Skeletal muscle satellite cell (primary cell): ENCODE measurements at regions not wholly inside any gene's neighbourhood (a gene's known extent, or its start where the extent isn't known, plus 50 kb on each side); places are given as distances from the start of the nearest gene placed in this dataset.

Experiments used
- H3K27me3 ChIP-seq: 2 replicates; pipeline ENCODE4 v1.7.0; 2013; ENCODE audit warnings: low read length; ENCODE audit not compliant: control insufficient read depth, insufficient read depth
- H3K36me3 ChIP-seq: 2 replicates; pipeline ENCODE4 v1.7.0; 2013; ENCODE audit warnings: mild to moderate bottlenecking, control low read depth, low read length; ENCODE audit not compliant: insufficient read depth
- H3K4me1 ChIP-seq: 2 replicates; pipeline ENCODE4 v1.7.0; 2013; ENCODE audit warnings: low read length; ENCODE audit not compliant: control insufficient read depth, insufficient read depth
- H3K4me2 ChIP-seq: 2 replicates; pipeline ENCODE4 v1.7.0; 2013; ENCODE audit warnings: mild to moderate bottlenecking, low read length
- H3K4me3 ChIP-seq: 2 replicates; pipeline ENCODE4 v1.7.0; 2013; ENCODE audit warnings: low read length
- H3K9ac ChIP-seq: 2 replicates; pipeline ENCODE4 v1.7.0; 2013; ENCODE audit warnings: mild to moderate bottlenecking, low read depth, low read length, moderate library complexity
- H3K9me3 ChIP-seq: replicated peaks from 2 replicates; pipeline ENCODE4 v1.7.0; 2013; ENCODE audit warnings: mild to moderate bottlenecking, control low read depth, low read length

- Histone ChIP-seq H3K4me3 (no peak overlapping the region), H3K4me2 (no peak overlapping the region), H3K9me3 (no peaks in the 10 kb centered on the region), H3K4me1 (no peaks in the 10 kb centered on the region), H3K9ac (no peak overlapping the region), H3K36me3 (no peaks in the 10 kb centered on the region), H3K27me3 (peaks cover 51% of the 10 kb centered on the region)
These were observed 53.9 kb downstream of the OTOR start for GRCh38 chr20:16801919-16802651.

GRCh38 chr20:16802652-16802935 lies 54.4 kb downstream of the OTOR start:
- Histone ChIP-seq H3K4me1 (no peaks in the 10 kb centered on the region), H3K36me3 (no peaks in the 10 kb centered on the region), H3K9ac (no peak overlapping the region), H3K9me3 (no peaks in the 10 kb centered on the region), H3K27me3 (peaks cover 56% of the 10 kb centered on the region), H3K4me3 (no peak overlapping the region), H3K4me2 (no peak overlapping the region)

GRCh38 chr20:16803965-16804792 lies 56.0 kb downstream of the OTOR start:
- Histone ChIP-seq H3K9me3 (no peaks in the 10 kb centered on the region), H3K27me3 (peaks cover 63% of the 10 kb centered on the region), H3K9ac (no peak overlapping the region), H3K4me2 (no peak overlapping the region), H3K36me3 (no peaks in the 10 kb centered on the region), H3K4me3 (no peak overlapping the region), H3K4me1 (no peaks in the 10 kb centered on the region)

- Histone ChIP-seq H3K9me3 (no peaks in the 10 kb centered on the region), H3K4me3 (no peak overlapping the region), H3K9ac (no peak overlapping the region), H3K4me1 (no peaks in the 10 kb centered on the region), H3K36me3 (no peaks in the 10 kb centered on the region), H3K27me3 (peaks cover 63% of the 10 kb centered on the region), H3K4me2 (no peak overlapping the region)
These were observed 56.6 kb downstream of the OTOR start for GRCh38 chr20:16804793-16805187.

- H3K4me2 ChIP-seq: no peak overlapping the region
- peaks cover 54% of the 10 kb centered on the region for H3K27me3 ChIP-seq
- no peaks in the 10 kb centered on the region for H3K9me3 ChIP-seq
- no peaks in the 10 kb centered on the region for H3K36me3 ChIP-seq
- no peak overlapping the region for H3K4me3 ChIP-seq
- no peaks in the 10 kb centered on the region for H3K4me1 ChIP-seq
- no peak overlapping the region for H3K9ac ChIP-seq
These were observed 57.9 kb downstream of the OTOR start for GRCh38 chr20:16806061-16806460.

GRCh38 chr20:16806886-16807285 lies 58.7 kb downstream of the OTOR start:
- Histone ChIP-seq H3K27me3 (peaks cover 54% of the 10 kb centered on the region), H3K4me2 (no peak overlapping the region), H3K4me3 (no peak overlapping the region), H3K9ac (no peak overlapping the region), H3K4me1 (no peaks in the 10 kb centered on the region), H3K9me3 (no peaks in the 10 kb centered on the region), H3K36me3 (no peaks in the 10 kb centered on the region)

GRCh38 chr20:16808796-16809195 lies 60.6 kb downstream of the OTOR start:
- H3K4me2 ChIP-seq: no peak overlapping the region
- no peak overlapping the region for H3K9ac ChIP-seq
- H3K4me3 ChIP-seq: no peak overlapping the region
- H3K4me1 ChIP-seq: no peaks in the 10 kb centered on the region
- H3K36me3 ChIP-seq: no peaks in the 10 kb centered on the region
- H3K9me3 ChIP-seq: no peaks in the 10 kb centered on the region
- peaks cover 39% of the 10 kb centered on the region for H3K27me3 ChIP-seq

GRCh38 chr20:16810216-16810615 lies 62.1 kb downstream of the OTOR start:
- Histone ChIP-seq H3K9ac (no peak overlapping the region), H3K4me2 (no peak overlapping the region), H3K27me3 (peaks cover 38% of the 10 kb centered on the region), H3K4me3 (no peak overlapping the region), H3K9me3 (no peaks in the 10 kb centered on the region), H3K36me3 (no peaks in the 10 kb centered on the region), H3K4me1 (no peaks in the 10 kb centered on the region)

- H3K9me3 ChIP-seq: no peaks in the 10 kb centered on the region
- no peaks in the 10 kb centered on the region for H3K36me3 ChIP-seq
- peaks cover 12% of the 10 kb centered on the region for H3K27me3 ChIP-seq
- no peaks in the 10 kb centered on the region for H3K4me1 ChIP-seq
- H3K4me3 ChIP-seq: no peak overlapping the region
- no peak overlapping the region for H3K9ac ChIP-seq
- H3K4me2 ChIP-seq: no peak overlapping the region
These were observed 68.0 kb downstream of the OTOR start for GRCh38 chr20:16816192-16816591.

GRCh38 chr20:16819483-16819882 lies 71.3 kb downstream of the OTOR start:
- no peaks in the 10 kb centered on the region for H3K36me3 ChIP-seq
- no peaks in the 10 kb centered on the region for H3K9me3 ChIP-seq
- no peak overlapping the region for H3K4me3 ChIP-seq
- peaks cover 10% of the 10 kb centered on the region for H3K27me3 ChIP-seq
- no peaks in the 10 kb centered on the region for H3K4me1 ChIP-seq
- no peak overlapping the region for H3K9ac ChIP-seq
- no peak overlapping the region for H3K4me2 ChIP-seq

GRCh38 chr20:16821211-16822089 lies 73.3 kb downstream of the OTOR start:
- no peak overlapping the region for H3K4me2 ChIP-seq
- H3K27me3 ChIP-seq: peaks cover 3% of the 10 kb centered on the region
- H3K36me3 ChIP-seq: no peaks in the 10 kb centered on the region
- H3K4me1 ChIP-seq: no peaks in the 10 kb centered on the region
- no peaks in the 10 kb centered on the region for H3K9me3 ChIP-seq
- no peak overlapping the region for H3K9ac ChIP-seq
- no peak overlapping the region for H3K4me3 ChIP-seq
